BJ (cell line): ENCODE measurements at regions not wholly inside any gene's neighbourhood (a gene's known extent, or its start where the extent isn't known, plus 50 kb on each side); places are given as distances from the start of the nearest gene placed in this dataset.
"Not testable (repeated sequence)": the region's sequence is repeated elsewhere in the genome, so short reads cannot be mapped to it uniquely, and the experiment has no call there.

Experiments
- CTCF ChIA-PET: fragments of 350-600 bp; formaldehyde crosslinking; extraction: SDS; loops from one replicate; lab custom pipeline; 2021; ENCODE audit warnings: antibody characterized with exemption, inconsistent platforms; lab: Yijun Ruan, JAX
- POLR2A ChIA-PET: fragments of 300-600 bp; sonication (Branson Sonifier 250); formaldehyde crosslinking; extraction: SDS; loops from one replicate; lab custom pipeline; 2021; ENCODE audit warnings: antibody characterized with exemption; lab: Charles Lee
- DNase-seq: peaks from one replicate; pipeline ENCODE4 v3.0.0-alpha.2; 2011; ENCODE audit warnings: low read depth
- H3K27me3 ChIP-seq: 2 replicates; pipeline ENCODE4 v1.6.0; 2011; ENCODE audit warnings: low read length; ENCODE audit not compliant: control insufficient read depth, insufficient read depth
- H3K36me3 ChIP-seq: 2 replicates; pipeline ENCODE4 v1.5.1; 2011; ENCODE audit warnings: low read length; ENCODE audit not compliant: control insufficient read depth, insufficient read depth
- H3K4me3 ChIP-seq: 2 replicates; pipeline ENCODE4 v1.5.1; 2011; ENCODE audit warnings: low read depth, mild to moderate bottlenecking, control low read depth, low read length
- CTCF ChIP-seq: IDR thresholded peaks from 2 replicates; pipeline ENCODE4 v1.5.1; 2011; ENCODE audit warnings: low read depth, mild to moderate bottlenecking, control low read depth, inconsistent platforms, low read length, moderate library complexity; ENCODE audit not compliant: insufficient read depth

DNA sequence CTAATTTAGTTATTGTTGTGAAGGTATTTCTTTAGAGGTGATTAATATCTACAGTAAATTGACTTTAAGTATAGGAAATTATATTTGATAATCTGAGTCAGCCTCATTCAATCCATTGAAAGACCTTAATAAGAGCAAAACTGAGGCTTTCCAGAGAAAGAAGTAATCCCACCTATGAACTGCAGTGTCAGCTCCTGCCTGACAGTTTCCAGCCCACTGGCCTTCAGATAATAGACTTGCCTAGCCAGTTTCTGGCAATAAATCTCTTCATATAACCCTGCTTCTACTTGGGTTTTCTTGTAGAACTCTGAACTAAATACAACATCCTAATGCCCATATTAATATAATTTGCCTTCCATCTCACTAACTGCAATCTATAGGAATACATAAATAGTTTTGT, 437.9 kb upstream of the UBE2E3 start:
- CTCF ChIA-PET = no interaction called here
- no peak for DNase-seq
- Histone ChIP-seq H3K27me3 (no peaks in the 10 kb centered on the region), H3K36me3 (no peaks in the 10 kb centered on the region), H3K4me3 (no peak overlapping the region)
- POLR2A ChIA-PET = no interaction called here
- TF ChIP-seq CTCF = no peak

- Histone ChIP-seq H3K4me3 (no peak overlapping the region), H3K36me3 (no peaks in the 10 kb centered on the region), H3K27me3 (no peaks in the 10 kb centered on the region)
- no peak for DNase-seq
- no peak for TF ChIP-seq CTCF
- CTCF ChIA-PET = interaction anchor here (1.1 kb wide), 1 partner anchor 12 kb away, joined by 3 read pairs; no protein-coding TSS in a partner anchor
- POLR2A ChIA-PET = no interaction called here
Observed at GRCh38 chr2:180540761-180541160, 439.6 kb upstream of the UBE2E3 start.

- Histone ChIP-seq H3K27me3 (no peaks in the 10 kb centered on the region), H3K4me3 (no peak overlapping the region), H3K36me3 (no peaks in the 10 kb centered on the region)
- no peak for TF ChIP-seq CTCF
- ChIA-PET POLR2A (interaction anchor here (0.5 kb wide), 1 partner anchor 441 kb away, joined by 7 read pairs; no protein-coding TSS in a partner anchor), CTCF (interaction anchor here (1.0 to 1.2 kb wide), 2 partner anchors 20 to 40 kb away, joined by 3 read pairs; no protein-coding TSS in a partner anchor)
- no peak for DNase-seq
Observed at GRCh38 chr2:180539541-180539940, 440.9 kb upstream of the UBE2E3 start.

DNA sequence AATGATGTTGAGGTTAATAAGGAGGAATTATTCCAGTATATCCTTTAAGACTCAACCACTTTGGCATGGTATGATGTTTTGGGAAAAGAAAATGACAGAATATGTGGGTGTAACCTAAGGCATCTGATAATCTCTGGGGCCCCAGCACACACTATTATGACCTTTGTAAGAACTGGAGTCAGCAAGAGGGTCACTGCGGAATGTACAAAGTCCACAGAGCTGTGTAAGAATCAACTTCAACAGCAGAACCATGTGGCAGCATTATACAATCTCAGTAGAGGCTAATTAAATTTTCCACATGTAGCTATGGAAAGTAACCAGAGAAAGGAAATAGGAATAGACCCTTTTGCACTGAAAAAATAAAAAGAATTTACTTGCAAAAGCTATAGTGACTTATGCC, 445.1 kb upstream of the UBE2E3 start:
- no peak for TF ChIP-seq CTCF
- DNase-seq = no peak
- Histone ChIP-seq H3K27me3 (no peaks in the 10 kb centered on the region), H3K4me3 (no peak overlapping the region), H3K36me3 (no peaks in the 10 kb centered on the region)
- POLR2A ChIA-PET = no interaction called here
- CTCF ChIA-PET = no interaction called here

DNA sequence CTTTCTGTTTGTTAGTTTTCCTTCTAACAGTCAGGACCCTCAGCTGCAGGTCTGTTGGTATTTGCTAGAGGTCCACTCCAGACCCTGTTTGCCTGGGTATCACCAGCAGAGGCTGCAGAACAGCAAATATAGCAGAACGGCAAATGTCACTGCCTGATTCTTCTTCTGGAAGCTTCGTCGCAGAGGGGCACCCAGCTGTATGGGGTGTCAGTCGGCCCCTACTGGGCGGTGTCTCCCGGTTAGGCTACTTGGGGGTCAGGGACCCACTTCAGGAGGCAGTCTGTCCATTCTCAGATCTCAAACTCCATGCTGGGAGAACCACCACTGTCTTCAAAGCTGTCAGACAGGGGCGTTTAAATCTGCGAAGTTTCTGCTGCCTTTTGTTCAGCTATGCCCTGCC, 448.6 kb upstream of the UBE2E3 start:
- H3K36me3 ChIP-seq, H3K4me3 ChIP-seq, CTCF ChIA-PET, H3K27me3 ChIP-seq, DNase-seq, POLR2A ChIA-PET: not testable (repeated sequence)

DNA sequence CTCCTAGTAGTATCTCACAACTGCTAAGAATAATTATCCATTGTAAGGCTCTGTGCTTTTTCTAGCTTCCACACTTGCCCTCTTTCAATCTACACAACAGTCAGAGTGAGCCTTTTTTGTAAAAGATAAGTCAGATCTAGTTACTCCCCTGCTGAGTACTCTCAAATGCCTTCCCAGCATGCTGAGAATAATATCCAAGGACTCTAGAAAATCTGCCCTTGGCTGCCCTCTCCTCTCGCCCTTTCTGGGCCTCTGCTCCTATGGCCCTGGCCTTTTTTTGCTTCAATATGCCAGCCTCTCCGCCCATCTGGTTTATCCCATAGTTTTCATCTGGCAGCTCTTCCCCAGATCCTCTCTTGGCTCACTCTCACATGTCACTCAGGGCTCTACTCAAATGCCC, 455.9 kb upstream of the UBE2E3 start:
- no peak for DNase-seq
- POLR2A ChIA-PET = no interaction called here
- Histone ChIP-seq H3K36me3 (no peaks in the 10 kb centered on the region), H3K4me3 (no peak overlapping the region), H3K27me3 (no peaks in the 10 kb centered on the region)
- CTCF ChIA-PET = interaction anchor here (1.2 to 1.7 kb wide), 4 partner anchors 9 to 283 kb away, joined by 3 to 5 read pairs (median 4); no protein-coding TSS in a partner anchor
- TF ChIP-seq CTCF = no peak
